ENCODE measurements at regions not wholly inside any gene's neighbourhood (a gene's known extent, or its start where the extent isn't known, plus 50 kb on each side); places are given as distances from the start of the nearest gene placed in this dataset.
"Not testable (repeated sequence)": the region's sequence is repeated elsewhere in the genome, so short reads cannot be mapped to it uniquely, and the experiment has no call there.

DNA sequence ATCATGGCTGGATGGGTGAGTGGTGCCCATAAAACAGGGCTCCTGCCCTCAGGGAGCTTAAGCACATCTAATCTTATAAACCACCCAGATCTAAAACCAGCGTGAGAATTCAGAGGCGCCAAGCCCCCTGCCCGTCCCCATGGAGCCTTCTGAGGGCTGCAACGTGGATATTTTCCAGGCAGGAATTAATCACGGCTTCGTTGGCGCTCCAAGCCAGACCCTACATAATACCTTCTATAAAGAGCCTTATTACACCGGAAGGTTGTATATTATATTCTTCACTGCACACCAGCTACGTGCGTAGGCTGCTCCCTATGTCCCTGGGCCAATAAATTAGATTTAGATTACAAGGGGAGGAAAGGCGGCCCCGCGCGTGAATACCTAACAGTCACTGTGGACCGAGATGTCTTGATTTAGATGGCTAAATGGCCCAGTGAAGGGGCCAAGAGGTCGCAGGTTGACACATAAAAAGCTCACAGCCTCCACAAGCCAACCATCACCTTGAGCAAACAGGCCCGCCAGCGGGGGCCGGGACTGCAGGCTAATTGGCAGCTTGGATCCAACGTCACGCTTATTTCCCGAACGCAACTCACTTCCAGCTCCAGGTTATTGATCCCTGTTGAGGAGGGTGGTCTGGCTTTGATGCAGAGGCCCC is 64.7 kb upstream of the APCDD1L start:
- no peak for DNase-seq (ENCODE audit: low spot score)

DNA sequence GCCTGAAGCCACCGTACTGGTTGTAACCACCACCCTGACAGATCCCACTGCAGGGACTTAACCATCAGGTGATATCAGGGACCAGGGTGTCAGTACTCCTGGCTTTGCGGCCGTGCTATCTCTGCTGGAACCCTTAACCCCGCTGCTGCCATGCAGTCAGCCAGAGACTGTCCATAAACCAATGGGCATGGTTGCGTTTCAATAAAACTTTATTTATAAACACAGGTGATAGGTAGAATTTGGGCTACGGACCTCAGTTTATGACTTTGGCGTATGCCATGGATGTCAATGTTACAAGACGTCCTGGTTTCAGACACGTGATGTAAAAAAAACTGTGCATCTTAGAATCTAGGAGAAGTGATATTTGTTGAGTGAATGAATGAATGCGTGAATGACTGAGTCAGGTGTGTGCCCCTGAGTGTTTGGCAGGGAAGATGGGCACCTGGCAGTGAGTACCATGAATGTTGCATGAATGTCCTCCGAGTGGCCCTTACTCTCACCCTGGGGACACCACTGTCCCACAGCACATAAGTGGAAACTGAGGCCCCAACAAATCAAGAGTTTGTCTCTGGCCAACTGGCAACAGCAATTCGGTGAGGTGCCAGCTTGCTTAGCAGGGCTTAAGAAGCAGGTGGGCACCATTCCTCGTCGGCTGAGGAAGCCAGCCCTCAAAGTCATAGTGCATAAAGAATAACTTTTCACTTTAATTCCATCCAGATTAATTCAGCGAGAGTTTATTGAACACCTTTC is 64.0 kb upstream of the APCDD1L start:
- DNase-seq (ENCODE audit: low spot score) = no peak

DNA sequence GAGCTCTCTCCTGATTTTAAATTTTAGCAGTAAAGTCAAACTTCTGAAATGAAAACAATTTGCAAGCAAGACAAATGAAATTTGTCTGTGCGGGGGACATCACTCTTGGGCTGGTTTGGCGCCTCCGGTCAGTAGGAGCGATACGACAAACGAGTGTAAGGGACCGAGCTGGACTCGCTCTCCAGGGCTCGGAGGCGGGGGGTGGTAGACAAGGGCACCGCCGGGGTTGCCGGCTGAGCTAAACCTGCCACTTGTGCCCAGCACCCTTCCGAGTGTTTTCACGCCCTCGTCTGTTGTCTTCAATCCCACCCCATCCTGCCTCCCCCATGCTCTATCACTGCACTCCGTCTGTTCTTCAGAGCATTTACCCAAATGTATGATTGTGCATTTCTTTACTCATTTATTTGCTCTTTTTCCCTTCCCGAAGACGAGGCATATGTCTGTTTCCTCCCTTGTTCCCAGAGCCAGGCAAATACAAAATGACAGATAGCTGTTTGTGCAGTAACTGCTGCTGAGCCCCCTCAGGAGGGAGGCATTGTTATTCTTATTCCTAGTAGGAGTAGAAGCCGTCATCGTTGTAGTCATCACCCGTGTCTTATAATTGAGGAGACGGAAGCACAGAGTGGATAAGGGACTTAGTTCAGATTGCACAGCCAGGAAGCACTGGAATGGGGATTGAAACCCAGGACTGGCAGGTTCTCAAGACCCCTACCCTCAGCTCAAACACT is 62.8 kb upstream of the APCDD1L start:
- no peak for DNase-seq (ENCODE audit: low spot score)

DNA sequence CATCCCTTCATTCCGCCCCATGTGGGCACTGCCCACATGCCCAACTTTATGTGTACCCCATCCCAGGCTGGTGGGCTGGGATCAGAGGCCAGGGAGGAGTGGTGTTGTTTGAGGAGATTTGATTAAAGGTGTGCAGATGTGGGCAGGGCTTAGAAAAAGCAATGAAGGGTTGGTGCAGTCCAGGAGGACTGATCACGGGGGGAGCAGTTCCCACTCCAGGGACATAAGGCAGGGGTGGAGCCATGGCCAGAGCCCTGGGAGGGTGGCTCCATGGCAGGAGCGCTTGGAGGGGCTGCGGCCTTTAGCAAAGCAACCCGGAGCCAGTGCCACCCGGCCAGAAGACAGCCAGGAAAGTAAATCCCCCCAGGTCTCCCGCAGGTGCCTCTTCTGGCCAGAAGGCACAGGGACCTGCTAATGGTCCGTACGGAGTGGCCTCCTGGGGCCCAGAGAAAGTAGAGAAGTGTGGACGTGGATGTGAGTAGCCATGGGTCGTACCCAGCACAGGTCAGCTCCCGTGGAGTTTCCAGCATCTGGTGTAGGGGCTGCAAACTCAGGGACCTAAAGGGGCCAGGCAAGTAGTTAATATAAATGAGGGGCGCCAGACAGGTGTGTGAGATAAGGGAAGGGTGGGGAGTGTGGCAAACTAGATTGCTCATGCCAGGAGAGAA is 62.1 kb upstream of the APCDD1L start:
- DNase-seq (ENCODE audit: low spot score) = no peak

DNA sequence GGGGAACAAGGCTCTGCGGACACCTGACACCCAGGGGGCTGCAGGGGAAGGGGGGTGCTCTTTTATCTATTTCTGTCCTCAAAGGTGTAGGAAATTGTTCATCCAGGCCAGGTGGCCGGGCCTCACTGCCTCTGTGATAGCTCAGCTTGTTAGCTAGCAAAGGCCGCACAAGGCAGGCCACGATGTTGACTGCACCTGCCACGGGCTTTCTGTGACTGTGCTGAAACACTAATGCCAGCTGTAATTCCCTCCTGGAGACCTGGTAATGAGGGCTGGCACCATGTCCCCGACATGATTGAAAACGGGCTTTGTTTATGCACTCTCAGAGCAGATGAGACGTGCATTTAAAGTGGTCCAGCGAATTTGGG is 61.4 kb upstream of the APCDD1L start:
- no peak for DNase-seq (ENCODE audit: low spot score)

DNA sequence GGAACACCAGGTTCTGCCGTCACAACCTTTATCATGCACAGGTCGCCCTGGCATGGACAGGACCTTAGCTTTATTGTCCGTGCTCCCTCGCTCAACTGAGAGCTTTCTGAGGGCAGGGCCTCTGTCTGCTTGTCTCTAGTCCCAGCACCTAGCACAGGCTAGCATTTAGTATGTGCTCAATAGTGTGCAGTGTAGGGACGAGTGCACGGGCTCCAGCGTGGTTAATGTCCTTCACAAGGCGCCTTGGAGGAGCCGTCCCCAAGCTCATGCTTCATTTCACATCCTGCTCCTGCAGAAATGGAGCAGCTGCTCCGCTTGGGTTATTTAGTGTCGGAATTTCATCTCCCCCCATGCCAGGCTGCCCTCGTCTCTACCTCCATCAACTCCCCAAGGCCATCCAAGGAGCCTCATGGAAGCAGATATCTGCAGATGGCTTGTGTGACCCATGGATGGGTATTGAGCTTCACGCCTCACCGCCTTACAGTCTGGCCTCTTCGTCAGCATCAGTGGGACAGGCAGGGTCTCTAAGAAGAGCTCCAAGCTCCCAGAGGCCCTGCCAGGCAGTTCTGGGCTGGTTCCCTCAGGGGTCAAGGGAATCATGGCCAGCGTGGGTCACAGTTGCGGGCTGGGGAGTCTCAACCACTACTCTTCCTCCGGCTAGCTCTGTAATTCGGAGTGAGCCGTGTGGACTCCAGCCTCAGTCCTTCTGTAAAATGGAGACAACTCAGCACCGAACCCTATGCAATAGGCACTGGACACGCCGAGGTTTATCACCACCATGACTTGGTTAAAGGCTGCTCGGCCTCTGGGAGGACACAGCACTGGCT is 60.8 kb upstream of the APCDD1L start:
- no peak for DNase-seq (ENCODE audit: low spot score)

DNA sequence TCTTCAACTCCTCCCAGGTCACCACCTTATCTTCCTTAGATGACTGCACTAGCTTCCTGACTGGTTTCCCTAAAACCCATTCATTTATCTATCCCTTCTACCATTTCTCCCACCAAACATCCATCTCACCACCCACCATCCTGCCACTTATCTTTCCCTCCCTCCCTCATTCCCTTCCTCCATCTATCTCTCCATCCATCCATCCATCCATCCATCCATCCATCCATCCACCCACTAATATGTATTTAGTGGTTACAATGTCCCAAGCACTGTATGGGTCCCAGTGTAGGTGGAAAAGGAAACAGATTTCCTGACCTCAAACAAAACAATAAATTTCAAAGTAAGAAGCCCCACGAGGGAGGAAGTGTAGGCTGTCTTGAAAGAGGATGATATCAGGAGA is 59.3 kb upstream of the APCDD1L start:
- DNase-seq (ENCODE audit: low spot score) = no peak

DNA sequence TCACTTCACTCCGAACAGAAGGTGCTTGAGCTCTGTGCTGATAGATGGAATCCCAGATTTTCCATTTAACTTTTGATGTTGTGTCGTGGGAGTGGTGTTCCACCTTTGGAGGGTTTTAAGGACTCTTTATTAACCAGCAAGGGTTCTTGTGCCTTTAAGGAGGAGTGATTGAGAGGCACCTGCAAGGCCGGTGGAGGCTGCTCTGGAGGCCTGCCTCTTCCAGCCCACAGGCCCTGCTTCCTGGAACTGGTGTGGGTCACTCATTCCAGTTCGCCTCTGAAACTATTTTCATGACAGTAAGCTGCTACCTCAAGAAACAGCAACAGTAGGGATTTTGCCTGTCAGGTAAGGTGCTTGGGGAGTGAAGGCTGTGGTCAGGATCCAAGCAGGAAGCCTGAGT is 58.8 kb upstream of the APCDD1L start:
- DNase-seq (ENCODE audit: low spot score) = no peak

DNA sequence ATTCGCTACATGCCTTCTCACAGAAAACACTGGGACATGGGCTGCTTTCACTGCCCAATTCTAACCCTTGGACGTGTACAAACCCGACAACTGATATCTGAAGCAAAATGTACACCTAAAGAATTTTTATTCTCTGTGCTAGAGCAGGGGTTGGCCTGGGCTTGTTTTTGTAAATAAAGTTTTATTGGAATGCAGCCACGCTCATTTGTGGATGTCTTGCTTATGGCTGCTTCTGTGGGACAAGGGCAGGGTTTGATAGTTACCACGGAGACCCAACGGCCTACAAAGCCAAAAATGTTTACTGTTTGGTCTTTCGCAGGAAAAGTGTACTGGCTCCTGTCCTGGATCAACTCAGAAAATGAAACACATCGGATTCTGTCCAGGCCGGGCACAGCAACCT is 58.1 kb upstream of the APCDD1L start:
- DNase-seq (ENCODE audit: low spot score) = no peak

DNA sequence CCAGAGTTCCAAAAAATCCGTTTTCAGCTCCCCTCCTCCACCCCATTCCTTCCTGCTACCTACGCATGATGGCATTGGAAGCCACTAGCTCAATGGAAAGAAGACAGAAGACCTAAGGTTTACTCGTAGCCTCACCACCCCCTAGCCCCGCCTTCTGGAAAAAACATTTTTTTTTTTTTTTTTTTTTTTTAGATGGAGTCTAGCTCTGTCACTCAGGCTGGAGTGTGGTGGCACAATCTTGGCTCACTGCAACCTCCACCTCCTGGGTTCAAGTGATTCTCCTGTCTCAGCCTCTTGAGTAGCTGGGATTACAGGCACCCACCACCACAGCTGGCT is 57.2 kb upstream of the APCDD1L start:
- DNase-seq (ENCODE audit: low spot score) = not testable (repeated sequence)

DNA sequence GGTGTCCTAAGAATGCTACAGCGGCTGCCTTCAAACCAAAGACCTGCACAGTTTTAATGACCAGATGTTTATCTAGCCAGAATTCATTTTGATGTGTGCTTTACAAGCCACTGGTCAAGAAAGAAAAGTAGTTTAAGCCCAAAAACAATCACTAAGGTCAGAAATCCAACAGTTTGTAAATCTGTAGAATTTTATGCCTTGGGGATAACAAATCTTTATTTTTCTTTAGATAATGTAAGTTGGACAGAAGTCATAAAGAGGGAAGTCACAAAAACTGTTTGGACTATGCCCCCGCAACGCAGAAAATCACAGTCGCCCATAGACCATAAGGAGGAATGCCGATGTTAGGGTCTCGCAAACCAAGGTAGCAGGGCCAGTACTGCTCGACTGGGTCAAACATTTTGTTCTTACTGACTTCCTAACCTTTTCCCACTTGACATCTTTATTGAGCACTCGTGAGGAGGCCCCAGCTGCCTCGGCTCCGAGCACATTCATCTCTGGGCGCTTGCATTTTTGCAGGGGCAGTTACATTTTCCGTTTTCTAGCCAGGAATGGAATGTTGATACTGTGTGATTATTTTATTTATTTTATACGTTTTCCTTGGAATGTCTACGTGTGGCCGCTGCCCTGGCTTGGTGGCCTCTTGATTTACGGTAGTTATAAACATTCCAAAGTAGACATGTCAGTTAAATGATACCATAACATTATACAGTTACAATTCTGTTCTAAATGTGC is 56.7 kb upstream of the APCDD1L start:
- no peak for DNase-seq (ENCODE audit: low spot score)

DNA sequence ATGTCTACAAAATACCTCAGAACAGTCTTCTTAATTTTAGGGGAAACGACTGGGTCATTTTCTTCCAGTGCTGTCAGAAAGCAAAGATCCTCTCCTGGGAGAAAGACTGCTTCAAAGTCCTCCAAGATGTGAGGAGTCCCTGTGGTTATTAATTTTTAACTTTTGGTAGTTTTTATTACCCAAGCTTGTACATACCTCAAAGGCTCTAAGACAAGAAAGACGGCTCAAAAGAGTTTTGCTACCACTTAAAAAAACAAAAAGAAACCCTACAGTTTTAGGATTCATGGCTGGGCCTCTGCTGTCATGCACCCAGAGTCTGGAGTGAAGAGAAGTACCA is 56.1 kb upstream of the APCDD1L start:
- peak; percentile 45 for DNase-seq (ENCODE audit: low spot score)

DNA sequence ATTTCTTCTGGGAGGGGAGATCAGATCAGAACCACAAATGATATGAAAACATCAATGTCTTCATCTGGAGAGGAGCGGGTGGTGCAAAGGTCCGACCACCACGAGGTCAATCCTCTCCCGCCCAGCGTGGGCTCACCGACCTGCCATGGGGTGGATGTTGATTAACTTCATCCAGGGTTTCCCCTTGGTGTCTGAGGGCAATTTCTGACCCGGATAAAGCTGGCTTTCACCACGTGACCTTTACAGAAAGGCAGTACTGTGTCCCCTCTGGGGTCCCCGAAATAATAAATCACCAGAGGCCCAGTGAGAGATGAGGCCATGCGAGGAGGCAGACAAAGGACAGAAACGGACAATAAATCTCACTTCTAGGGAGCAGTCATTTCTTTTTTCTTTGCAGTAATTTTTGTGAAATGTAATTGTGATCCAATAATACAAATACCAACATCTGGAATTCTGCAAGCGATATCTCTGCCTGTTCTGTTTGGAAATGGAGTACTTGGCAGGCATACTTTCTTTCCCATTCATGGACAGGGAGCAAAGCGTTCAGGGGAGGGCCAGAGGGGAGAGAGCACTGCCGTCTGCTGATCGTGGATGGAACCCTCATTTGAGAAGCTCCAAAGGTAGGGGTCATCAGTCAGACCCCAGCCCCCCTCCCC is 55.1 kb upstream of the APCDD1L start:
- no peak for DNase-seq (ENCODE audit: low spot score)

DNA sequence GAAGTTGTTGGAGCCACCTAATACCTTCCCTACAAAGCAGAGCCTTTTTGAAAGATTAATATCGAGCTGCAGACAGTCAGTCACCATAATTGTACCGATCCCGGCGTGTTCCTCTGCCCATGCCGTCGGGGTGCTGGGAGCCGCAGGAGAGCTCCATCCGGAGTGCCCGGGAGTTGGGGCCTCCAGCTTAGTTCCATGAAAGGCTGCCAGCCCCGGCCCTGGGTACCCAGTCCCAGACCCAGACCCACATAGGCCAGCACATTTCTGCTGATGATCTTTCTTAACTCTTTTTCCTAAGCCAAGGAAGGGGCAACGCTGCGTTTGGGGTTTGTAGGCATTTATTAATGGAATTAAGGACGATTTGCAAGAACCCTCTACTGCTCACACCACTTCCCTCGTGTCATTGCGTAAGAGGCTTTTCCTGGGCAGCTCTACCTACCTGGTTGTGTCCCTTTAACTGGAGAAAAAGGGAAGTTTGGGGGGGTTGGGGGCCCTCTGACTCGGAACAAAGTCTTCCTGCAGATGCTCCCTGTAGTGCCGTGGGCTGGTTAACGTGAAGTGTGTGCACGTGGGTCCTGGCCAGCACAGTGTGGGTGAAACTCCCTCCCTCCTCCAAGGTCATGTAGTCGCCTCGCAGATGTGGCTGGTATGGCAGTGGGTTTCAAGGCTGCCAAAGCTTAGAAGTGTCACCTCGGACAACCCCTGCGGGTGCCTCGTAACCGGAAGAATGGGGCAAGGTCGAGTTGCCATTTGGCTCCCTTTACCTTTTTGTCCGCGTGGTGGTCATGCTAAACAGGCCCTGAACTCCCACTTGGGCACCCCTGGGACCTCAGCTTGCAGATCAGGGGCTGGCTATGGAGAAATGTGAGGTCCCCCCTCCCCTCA is 54.3 kb upstream of the APCDD1L start:
- no peak for DNase-seq (ENCODE audit: low spot score)

DNA sequence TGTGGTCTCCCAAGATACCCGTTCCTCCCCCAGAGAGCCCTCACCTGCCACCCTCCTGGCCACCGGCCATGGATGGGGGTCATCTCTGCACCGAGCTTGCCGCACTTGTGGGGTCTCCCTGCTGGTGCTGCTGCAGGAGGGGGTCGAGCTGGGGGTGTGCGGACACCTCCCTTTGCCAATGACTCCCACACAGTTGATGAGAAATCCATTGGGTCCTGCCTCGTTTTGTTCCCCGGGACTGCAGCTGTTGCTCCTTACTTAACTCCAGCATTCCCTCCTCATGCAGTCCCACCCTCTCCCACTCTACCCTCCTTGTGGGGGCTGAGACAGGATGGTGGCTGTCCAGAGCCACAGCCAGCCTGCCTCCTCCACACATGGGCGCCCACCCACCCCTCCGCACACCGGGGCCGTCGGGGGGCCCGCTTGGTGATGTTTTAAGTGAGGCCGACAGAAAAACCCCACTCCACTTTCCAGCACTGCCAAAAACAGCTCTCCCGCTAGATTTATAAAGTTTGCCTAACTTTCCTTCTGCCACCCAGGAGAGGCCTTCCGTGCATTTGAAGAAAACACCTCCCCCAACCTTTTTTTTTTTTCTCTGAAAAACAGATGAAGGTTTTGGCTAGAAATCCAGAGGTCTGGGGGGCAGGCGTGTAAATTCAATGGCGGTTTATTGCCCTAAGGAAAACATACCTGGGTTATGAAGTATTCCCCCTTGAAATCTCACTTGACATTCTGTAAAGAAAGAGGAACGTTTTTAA is 53.5 kb upstream of the APCDD1L start:
- no peak for DNase-seq (ENCODE audit: low spot score)

DNA sequence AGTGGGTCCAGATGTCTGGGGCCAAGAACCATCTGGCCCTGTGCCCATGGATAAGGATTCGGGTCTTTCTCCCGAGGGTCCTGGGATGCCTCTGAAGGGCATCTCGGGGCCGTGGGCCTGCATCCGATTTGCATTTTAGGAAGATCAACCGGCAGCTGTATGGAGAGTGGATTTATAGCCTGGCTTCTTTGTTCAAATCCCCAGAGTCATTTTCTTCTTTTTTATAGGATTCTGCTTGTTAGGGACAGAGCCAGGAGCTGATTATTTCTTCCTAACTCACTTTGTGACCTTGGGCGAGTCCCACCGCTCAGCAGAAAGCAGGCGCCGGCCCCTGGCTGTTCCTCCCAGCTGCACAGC is 52.9 kb upstream of the APCDD1L start:
- DNase-seq (ENCODE audit: low spot score) = no peak

DNA sequence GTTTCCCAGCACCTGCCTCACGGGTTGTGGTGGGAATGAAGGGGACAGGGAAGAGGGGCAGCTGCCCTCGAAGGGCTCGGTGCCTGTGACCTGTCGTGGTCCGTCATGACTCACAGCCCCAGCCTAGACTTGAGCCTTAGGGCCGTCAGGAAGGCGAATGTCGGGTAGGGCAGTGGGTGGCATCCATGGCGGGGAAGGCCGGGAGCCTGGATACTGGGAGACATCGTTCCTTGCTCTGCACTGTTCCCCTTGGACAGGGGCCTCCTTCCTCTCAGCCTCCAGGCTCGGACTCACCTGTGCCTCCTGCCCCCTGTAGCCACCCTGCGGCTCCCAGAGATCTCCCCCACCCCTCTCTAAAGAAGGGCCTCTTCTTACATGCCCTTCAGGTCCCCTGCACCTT is 52.2 kb upstream of the APCDD1L start:
- DNase-seq (ENCODE audit: low spot score) = no peak

DNA sequence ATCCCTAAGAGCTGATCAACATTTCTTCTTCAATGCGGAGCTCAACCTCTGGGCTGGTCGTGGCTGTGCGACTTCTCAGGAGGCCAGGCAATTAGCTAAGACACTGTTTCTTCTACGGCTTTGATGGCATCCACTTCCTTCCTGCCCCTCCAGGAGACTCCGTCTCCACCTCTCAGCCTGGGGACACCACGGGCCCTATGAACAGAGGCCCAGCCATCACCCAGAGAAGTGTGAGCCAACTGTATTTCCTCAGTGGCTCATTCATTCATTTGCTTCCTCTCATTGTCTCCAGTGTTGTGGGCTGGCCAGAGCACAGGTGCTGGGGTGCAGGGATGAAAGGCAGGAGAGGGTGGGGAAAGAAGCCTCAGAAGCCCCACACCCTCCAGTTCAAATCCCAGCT is 51.8 kb upstream of the APCDD1L start:
- no peak for DNase-seq (ENCODE audit: low spot score)

DNA sequence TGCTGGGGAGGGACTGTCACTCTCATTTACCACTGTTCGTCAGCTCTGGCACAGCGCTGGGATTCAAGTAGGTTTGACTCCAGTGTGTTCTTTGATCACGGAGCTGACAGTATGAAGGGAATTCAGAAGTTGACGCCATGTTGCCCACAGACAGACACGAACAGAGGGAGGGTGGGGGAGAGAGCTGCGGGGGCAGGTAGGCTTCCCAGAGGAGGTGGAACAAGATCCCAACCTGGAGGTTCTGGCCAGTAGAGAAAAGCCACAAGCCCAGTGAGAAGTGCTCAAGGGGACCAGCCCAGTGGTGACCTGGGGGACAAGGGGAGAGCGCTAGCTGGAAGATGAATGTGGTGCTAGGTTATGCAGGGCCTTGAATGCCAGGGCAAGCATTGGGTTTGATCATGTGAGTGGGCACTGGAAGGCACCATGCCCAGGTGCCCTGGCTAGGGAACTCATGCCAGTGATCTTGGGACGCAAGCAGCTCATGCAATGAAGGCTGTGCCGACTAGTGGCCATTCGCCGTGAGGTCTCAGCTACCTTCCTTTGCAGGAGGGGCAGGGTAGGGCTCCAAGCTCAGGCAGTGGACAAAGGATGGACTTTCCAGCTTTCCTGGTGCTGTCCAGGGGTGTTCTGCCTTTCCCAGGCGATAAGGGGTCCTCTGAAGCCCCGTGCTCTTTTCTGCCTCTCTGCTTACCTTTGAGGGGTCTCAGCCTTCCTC is 50.4 kb upstream of the APCDD1L start:
- no peak for DNase-seq (ENCODE audit: low spot score)
